ENCODE measurements at regions not wholly inside any gene's neighbourhood (a gene's known extent, or its start where the extent isn't known, plus 50 kb on each side); places are given as distances from the start of the nearest gene placed in this dataset.

DNA sequence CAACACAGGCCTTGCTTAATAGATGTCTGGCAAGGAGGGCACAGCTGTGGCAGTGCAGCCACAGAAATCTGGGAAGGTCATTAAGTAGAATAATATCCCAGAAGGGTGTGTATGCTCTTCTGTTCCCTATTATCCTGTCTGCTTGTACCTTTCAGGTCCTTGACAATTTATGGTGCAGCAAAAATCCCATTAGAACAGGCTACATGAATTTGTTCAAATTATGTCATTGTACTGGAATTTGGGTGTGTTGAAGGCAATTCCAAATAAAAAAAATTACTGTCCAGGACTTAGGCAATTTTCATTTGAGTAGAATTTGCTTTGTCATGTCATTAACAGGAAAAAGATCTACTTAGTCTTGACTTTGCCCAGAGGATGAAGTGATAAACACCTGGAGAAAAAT lies 192.1 kb downstream of the IDS start:
- no peak for TF ChIP-seq EZH2 (IDR thresholded peaks at IDR 0.05; ENCODE audit: insufficient read depth, low read length)
- TF ChIP-seq, protein P1, sequence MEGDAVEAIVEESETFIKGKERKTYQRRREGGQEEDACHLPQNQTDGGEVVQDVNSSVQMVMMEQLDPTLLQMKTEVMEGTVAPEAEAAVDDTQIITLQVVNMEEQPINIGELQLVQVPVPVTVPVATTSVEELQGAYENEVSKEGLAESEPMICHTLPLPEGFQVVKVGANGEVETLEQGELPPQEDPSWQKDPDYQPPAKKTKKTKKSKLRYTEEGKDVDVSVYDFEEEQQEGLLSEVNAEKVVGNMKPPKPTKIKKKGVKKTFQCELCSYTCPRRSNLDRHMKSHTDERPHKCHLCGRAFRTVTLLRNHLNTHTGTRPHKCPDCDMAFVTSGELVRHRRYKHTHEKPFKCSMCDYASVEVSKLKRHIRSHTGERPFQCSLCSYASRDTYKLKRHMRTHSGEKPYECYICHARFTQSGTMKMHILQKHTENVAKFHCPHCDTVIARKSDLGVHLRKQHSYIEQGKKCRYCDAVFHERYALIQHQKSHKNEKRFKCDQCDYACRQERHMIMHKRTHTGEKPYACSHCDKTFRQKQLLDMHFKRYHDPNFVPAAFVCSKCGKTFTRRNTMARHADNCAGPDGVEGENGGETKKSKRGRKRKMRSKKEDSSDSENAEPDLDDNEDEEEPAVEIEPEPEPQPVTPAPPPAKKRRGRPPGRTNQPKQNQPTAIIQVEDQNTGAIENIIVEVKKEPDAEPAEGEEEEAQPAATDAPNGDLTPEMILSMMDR (IDR thresholded peaks at IDR 0.05; ENCODE audit: insufficient read depth, low read depth, low read length), result no peak

All from astrocyte (in vitro differentiated cells and primary cell).